Mesenchymal stem cell (in vitro differentiated cells and primary cell): ENCODE measurements at regions not wholly inside any gene's neighbourhood (a gene's known extent, or its start where the extent isn't known, plus 50 kb on each side); places are given as distances from the start of the nearest gene placed in this dataset.

Experiments used
- DNase-seq: peaks from one replicate; pipeline ENCODE4 v3.0.0-alpha.2; 2013
- H2AFZ ChIP-seq: one replicate; pipeline ENCODE4 v1.6.1; 2013; ENCODE audit warnings: low read depth, mild to moderate bottlenecking, control low read depth, inconsistent platforms, low read length, moderate library complexity
- H2AK5ac ChIP-seq: 2 replicates; pipeline ENCODE4 v1.6.1; 2013; ENCODE audit warnings: low read length, moderate library complexity, mild to moderate bottlenecking, inconsistent platforms; ENCODE audit not compliant: severe bottlenecking
- H2BK120ac ChIP-seq: one replicate; pipeline ENCODE4 v1.6.1; 2013; ENCODE audit warnings: low read depth, mild to moderate bottlenecking, inconsistent platforms, low read length, moderate library complexity
- H2BK12ac ChIP-seq, 2 experiments: one replicate each; pipeline ENCODE4 v1.6.1; 2013; ENCODE audit warnings: inconsistent platforms in 2 of 2, low read length in 2 of 2, mild to moderate bottlenecking in 2 of 2, moderate library complexity in 2 of 2, control low read depth in 1 of 2
- H2BK15ac ChIP-seq: one replicate; pipeline ENCODE4 v1.6.1; 2013; ENCODE audit warnings: mild to moderate bottlenecking, low read depth, inconsistent platforms; ENCODE audit not compliant: poor library complexity, severe bottlenecking
- H2BK5ac ChIP-seq: 2 replicates; pipeline ENCODE4 v1.6.1; 2013; ENCODE audit warnings: low read depth, mild to moderate bottlenecking, low read length, control low read depth, inconsistent platforms; ENCODE audit not compliant: poor library complexity, severe bottlenecking
- H3K14ac ChIP-seq, 2 experiments: one replicate each; pipeline ENCODE4 v1.6.1; 2013; ENCODE audit warnings: inconsistent platforms in 2 of 2, low read length in 2 of 2, control low read depth in 1 of 2, mild to moderate bottlenecking in 1 of 2, moderate library complexity in 1 of 2
- H3K18ac ChIP-seq, 2 experiments: one replicate each; pipeline ENCODE4 v1.6.1; 2013; ENCODE audit warnings: inconsistent platforms in 2 of 2, low read length in 2 of 2, control low read depth in 1 of 2, low read depth in 1 of 2, mild to moderate bottlenecking in 1 of 2
- H3K23ac ChIP-seq, 2 experiments: one replicate each; pipeline ENCODE4 v1.6.1; 2013; ENCODE audit warnings: inconsistent platforms in 2 of 2, low read length in 2 of 2, mild to moderate bottlenecking in 2 of 2, moderate library complexity in 2 of 2, control low read depth in 1 of 2
- H3K27ac ChIP-seq: 2 replicates; pipeline ENCODE4 v1.5.1; 2013; ENCODE audit warnings: mild to moderate bottlenecking, moderate library complexity, low read length, control low read depth, inconsistent platforms; ENCODE audit not compliant: poor library complexity, severe bottlenecking
- H3K27me3 ChIP-seq, 2 experiments: 2 replicates each; pipeline versions ENCODE4 v1.6.1 to v1.7.0; 2013; ENCODE audit warnings: low read length in 2 of 2, mild to moderate bottlenecking in 2 of 2, moderate library complexity in 2 of 2, control low read depth in 1 of 2, inconsistent platforms in 1 of 2; ENCODE audit not compliant: control insufficient read depth in 1 of 2, insufficient read depth in 1 of 2
- H3K36me3 ChIP-seq, 2 experiments: 2 replicates each; pipeline versions ENCODE4 v1.6.1 to v1.7.0; 2013; ENCODE audit warnings: low read length in 2 of 2, control low read depth in 1 of 2, inconsistent platforms in 1 of 2, low read depth in 1 of 2, mild to moderate bottlenecking in 1 of 2; ENCODE audit not compliant: insufficient read depth in 2 of 2, control insufficient read depth in 1 of 2
- H3K4ac ChIP-seq, 2 experiments: one replicate each; pipeline ENCODE4 v1.6.1; 2013; ENCODE audit warnings: inconsistent platforms in 2 of 2, low read length in 2 of 2, mild to moderate bottlenecking in 2 of 2, moderate library complexity in 2 of 2, control low read depth in 1 of 2, low read depth in 1 of 2
- H3K4me1 ChIP-seq: 2 replicates; pipeline ENCODE4 v1.6.1; 2013; ENCODE audit warnings: low read depth, low read length, control low read depth; ENCODE audit not compliant: control insufficient read depth, insufficient read depth
- H3K4me2 ChIP-seq: 2 replicates; pipeline ENCODE4 v1.6.1; 2013; ENCODE audit warnings: low read length, mild to moderate bottlenecking, inconsistent platforms; ENCODE audit not compliant: poor library complexity, severe bottlenecking
- H3K4me3 ChIP-seq, 2 experiments: 2 replicates each; pipeline versions ENCODE4 v1.5.1 to v1.7.0; 2013; ENCODE audit warnings: low read length in 2 of 2, mild to moderate bottlenecking in 2 of 2, control low read depth in 1 of 2, low read depth in 1 of 2; ENCODE audit not compliant: insufficient read depth in 1 of 2
- H3K79me1 ChIP-seq: replicated peaks from 2 replicates; pipeline ENCODE4 v1.6.1; 2013; ENCODE audit warnings: mild to moderate bottlenecking, control low read depth, low read length, inconsistent platforms; ENCODE audit not compliant: poor library complexity, severe bottlenecking
- H3K9ac ChIP-seq: 2 replicates; pipeline ENCODE4 v1.7.0; 2013; ENCODE audit warnings: mild to moderate bottlenecking, low read length, moderate library complexity
- H3K9me3 ChIP-seq: 2 replicates; pipeline ENCODE4 v1.7.0; 2013; ENCODE audit warnings: mild to moderate bottlenecking, low read length; ENCODE audit not compliant: control insufficient read depth
- H4K8ac ChIP-seq: one replicate; pipeline ENCODE4 v1.6.1; 2013; ENCODE audit warnings: inconsistent platforms, mild to moderate bottlenecking, low read length, moderate library complexity
- H4K91ac ChIP-seq: one replicate; pipeline ENCODE4 v1.6.1; 2013; ENCODE audit warnings: mild to moderate bottlenecking, low read length, inconsistent platforms
- WGBS: methylation state at CpG from one replicate; pipeline ENCODE4 v1.1.7; 2013; ENCODE audit warnings: mixed read lengths; 5-methylcytosine and 5-hydroxymethylcytosine counted together

- H3K23ac ChIP-seq: no peak overlapping the region
- H3K14ac ChIP-seq: no peak overlapping the region
- H2BK120ac ChIP-seq: no peak overlapping the region
- H3K4me3 ChIP-seq: no peak overlapping the region
- no peaks in the 10 kb centered on the region for H3K79me1 ChIP-seq
- H2AK5ac ChIP-seq: no peak overlapping the region
- no peak overlapping the region for H3K4ac ChIP-seq
- WGBS: 100% methylated on average over 1 of the region's 1 CpG
- no peak overlapping the region for H2BK15ac ChIP-seq
- H3K36me3 ChIP-seq: no peaks in the 10 kb centered on the region
- H3K27me3 ChIP-seq: no peaks in the 10 kb centered on the region
- no peak overlapping the region for H2BK5ac ChIP-seq
- H3K9ac ChIP-seq: no peak overlapping the region
- no peak overlapping the region for H2BK12ac ChIP-seq
- no peak overlapping the region for H4K8ac ChIP-seq
- H2AFZ ChIP-seq: no peak overlapping the region
- H3K27ac ChIP-seq: no peak overlapping the region
- H4K91ac ChIP-seq: no peak overlapping the region
- H3K4me1 ChIP-seq: no peaks in the 10 kb centered on the region
- H3K9me3 ChIP-seq: no peaks in the 10 kb centered on the region
- no peak for DNase-seq
- no peak overlapping the region for H3K4me2 ChIP-seq
- no peak overlapping the region for H3K18ac ChIP-seq
Observed at GRCh38 chr13:64311112-64311511, 2895.5 kb upstream of the PCDH20 start.

DNA sequence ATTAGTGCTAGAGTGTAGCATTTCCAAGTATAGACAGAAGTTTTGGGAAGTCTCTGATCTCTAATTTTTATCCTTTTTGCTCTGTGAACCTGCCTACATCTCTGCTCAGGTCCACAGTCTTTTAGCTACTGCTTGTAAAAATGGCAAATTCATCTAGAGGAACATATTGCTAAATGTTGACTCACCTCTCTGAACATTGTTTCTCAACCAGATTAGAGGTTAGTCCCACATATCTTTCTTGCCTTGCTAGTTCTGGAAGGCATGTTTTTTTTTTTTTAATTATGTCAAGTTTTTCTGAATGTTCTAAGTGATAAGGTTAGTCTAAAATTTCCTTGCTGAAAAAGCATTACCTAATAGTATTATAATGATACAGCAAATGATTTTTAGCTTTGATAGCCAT is 2889.6 kb upstream of the PCDH20 start:
- Histone ChIP-seq H2BK15ac (no peak overlapping the region), H2BK120ac (no peak overlapping the region), H3K4ac (no peak overlapping the region), H3K36me3 (no peaks in the 10 kb centered on the region), H4K8ac (no peak overlapping the region), H3K79me1 (no peaks in the 10 kb centered on the region), H3K27ac (no peak overlapping the region), H2AK5ac (no peak overlapping the region), H3K4me2 (no peak overlapping the region), H2BK12ac (no peak overlapping the region), H3K4me3 (no peak overlapping the region), H3K9ac (no peak overlapping the region), H3K4me1 (no peaks in the 10 kb centered on the region), H3K23ac (no peak overlapping the region), H3K9me3 (no peaks in the 10 kb centered on the region), H3K18ac (no peak overlapping the region), H2AFZ (no peak overlapping the region), H2BK5ac (no peak overlapping the region), H3K14ac (no peak overlapping the region), H4K91ac (no peak overlapping the region), H3K27me3 (no peaks in the 10 kb centered on the region)
- no peak for DNase-seq

DNA sequence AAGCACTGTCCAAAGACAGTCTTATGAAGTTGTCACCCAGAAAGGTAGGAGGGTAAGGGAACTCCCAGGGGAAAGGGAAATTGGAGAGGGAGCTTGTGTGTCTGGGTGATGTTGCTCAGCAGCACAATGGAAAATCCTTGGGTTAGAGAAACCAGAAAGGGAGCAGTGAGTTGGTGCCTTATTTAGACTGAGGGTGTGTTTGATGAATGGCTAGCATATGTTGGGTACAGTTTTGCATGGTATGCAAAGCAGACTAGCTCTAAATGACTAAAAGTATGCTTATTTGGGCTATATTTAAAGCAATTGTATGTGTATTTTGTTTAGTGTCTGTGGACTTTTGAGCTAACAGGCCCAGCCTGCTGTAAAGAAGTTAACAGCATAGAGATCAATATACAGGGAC is 2884.6 kb upstream of the PCDH20 start:
- H3K4me1 ChIP-seq: no peaks in the 10 kb centered on the region
- H2BK120ac ChIP-seq: no peak overlapping the region
- H2AK5ac ChIP-seq: no peak overlapping the region
- no peak overlapping the region for H4K8ac ChIP-seq
- no peaks in the 10 kb centered on the region for H3K79me1 ChIP-seq
- H2BK15ac ChIP-seq: no peak overlapping the region
- no peak overlapping the region for H3K27ac ChIP-seq
- no peak overlapping the region for H3K4me2 ChIP-seq
- no peak overlapping the region for H3K9ac ChIP-seq
- no peaks in the 10 kb centered on the region for H3K27me3 ChIP-seq
- no peak overlapping the region for H3K4ac ChIP-seq
- H4K91ac ChIP-seq: no peak overlapping the region
- H3K36me3 ChIP-seq: no peaks in the 10 kb centered on the region
- H2BK12ac ChIP-seq: no peak overlapping the region
- no peak for DNase-seq
- no peak overlapping the region for H3K18ac ChIP-seq
- no peak overlapping the region for H3K14ac ChIP-seq
- no peak overlapping the region for H2BK5ac ChIP-seq
- no peak overlapping the region for H3K23ac ChIP-seq
- no peak overlapping the region for H2AFZ ChIP-seq
- H3K4me3 ChIP-seq: no peak overlapping the region
- H3K9me3 ChIP-seq: peaks cover 7% of the 10 kb centered on the region

- Histone ChIP-seq H3K23ac (no peak overlapping the region), H3K18ac (no peak overlapping the region), H3K27ac (no peak overlapping the region), H2AFZ (no peak overlapping the region), H3K4me3 (no peak overlapping the region), H4K91ac (no peak overlapping the region), H3K4me2 (no peak overlapping the region), H3K4me1 (no peaks in the 10 kb centered on the region), H3K36me3 (no peaks in the 10 kb centered on the region), H2BK120ac (no peak overlapping the region), H3K79me1 (no peaks in the 10 kb centered on the region), H2BK15ac (no peak overlapping the region), H3K9me3 (peaks cover 2% of the 10 kb centered on the region), H3K14ac (no peak overlapping the region), H3K4ac (no peak overlapping the region), H2BK5ac (no peak overlapping the region), H3K27me3 (no peaks in the 10 kb centered on the region), H3K9ac (no peak overlapping the region), H2BK12ac (no peak overlapping the region), H4K8ac (no peak overlapping the region), H2AK5ac (no peak overlapping the region)
- DNase-seq: peak; percentile 18
Observed at GRCh38 chr13:64293923-64294322, 2878.3 kb upstream of the PCDH20 start.
